GM12872 (cell line): ENCODE measurements at regions not wholly inside any gene's neighbourhood (a gene's known extent, or its start where the extent isn't known, plus 50 kb on each side); places are given as distances from the start of the nearest gene placed in this dataset.

Source experiments
- CTCF ChIP-seq: IDR thresholded peaks from 3 replicates; pipeline ENCODE4 v1.5.1; 2011; ENCODE audit warnings: low read depth, mild to moderate bottlenecking, low read length, moderate library complexity; ENCODE audit not compliant: insufficient read depth

- no peak for TF ChIP-seq CTCF
Measured at GRCh38 chr10:78415111-78415510, 381.4 kb downstream of the RPS24 start.

- no peak for TF ChIP-seq CTCF
Measured at GRCh38 chr10:78416031-78417011, 382.7 kb downstream of the RPS24 start.

- TF ChIP-seq CTCF: no peak
Measured at GRCh38 chr10:78417425-78418370, 384.0 kb downstream of the RPS24 start.

- TF ChIP-seq CTCF: no peak
Measured at GRCh38 chr10:78419481-78420265, 386.0 kb downstream of the RPS24 start.

GRCh38 chr10:78420946-78421735 lies 387.5 kb downstream of the RPS24 start:
- TF ChIP-seq CTCF: no peak

- TF ChIP-seq CTCF: peak; percentile 34; the same call in 1 of the 3 replicates
Measured at GRCh38 chr10:78424723-78425122, 391.1 kb downstream of the RPS24 start.
